Endothelial cell of umbilical vein (primary cell): ENCODE measurements at regions not wholly inside any gene's neighbourhood (a gene's known extent, or its start where the extent isn't known, plus 50 kb on each side); places are given as distances from the start of the nearest gene placed in this dataset.
"Not testable (repeated sequence)": the region's sequence is repeated elsewhere in the genome, so short reads cannot be mapped to it uniquely, and the experiment has no call there.

Source experiments
- BruUV-seq: library from RNA; stranded (reverse); fragments of 400-500 nt; replicated peaks from 2 replicates; lab custom pipeline; 2021; lab: Mats Ljungman, UMichigan
- CTCF ChIA-PET: fragments of 300-600, 350-600 bp; sonication (Branson Sonifier 250); formaldehyde crosslinking; loops from one replicate; lab custom pipeline; 2021; ENCODE audit warnings: antibody characterized with exemption, inconsistent platforms; lab: Charles Lee
- POLR2A ChIA-PET: fragments of 300-600, 350-600 bp; sonication (Branson Sonifier 250); formaldehyde crosslinking; loops from one replicate; lab custom pipeline; 2021; ENCODE audit warnings: antibody characterized with exemption, inconsistent platforms; lab: Charles Lee
- DNase-seq: peaks from one replicate; pipeline ENCODE4 v3.0.0-alpha.2; 2011; ENCODE audit warnings: low read depth, low spot score
- FAIRE-seq: peaks from 2 replicates; lab custom pipeline; 2011; peaks lifted over from hg19 to GRCh38; lab: Jason Lieb, UNC
- H2AFZ ChIP-seq: 2 replicates; pipeline ENCODE4 v1.6.0; 2012; ENCODE audit warnings: low read depth, low read length, control low read depth, inconsistent platforms
- H3K27ac ChIP-seq: 2 replicates; pipeline ENCODE4 v1.5.1; 2011; ENCODE audit warnings: low read depth, mild to moderate bottlenecking, control low read depth, low read length, moderate library complexity; ENCODE audit not compliant: insufficient read depth
- H3K27me3 ChIP-seq, 2 experiments: 2 replicates each; pipeline versions ENCODE4 v1.6.0 to v1.6.1; 2011; ENCODE audit warnings: low read length in 2 of 2, mixed read lengths in 1 of 2; ENCODE audit not compliant: control insufficient read depth in 2 of 2, insufficient read depth in 2 of 2
- H3K36me3 ChIP-seq, 2 experiments: 2 replicates in 1 of 2; 3 replicates in 1 of 2; pipeline ENCODE4 v1.5.1; 2011; ENCODE audit warnings: low read length in 2 of 2, mild to moderate bottlenecking in 1 of 2, moderate library complexity in 1 of 2; ENCODE audit not compliant: control insufficient read depth in 2 of 2, insufficient read depth in 2 of 2; ENCODE audit errors: extremely low read depth in 1 of 2
- H3K4me1 ChIP-seq: 3 replicates; pipeline ENCODE4 v1.5.1; 2011; ENCODE audit warnings: mild to moderate bottlenecking, low read length; ENCODE audit not compliant: control insufficient read depth, insufficient read depth; ENCODE audit errors: extremely low read depth
- H3K4me2 ChIP-seq: 2 replicates; pipeline ENCODE4 v1.6.1; 2011; ENCODE audit warnings: low read length, control low read depth, mixed read lengths; ENCODE audit not compliant: insufficient read depth
- H3K4me3 ChIP-seq, 3 experiments: fragments of 200-600 bp in 1 of 3; sonication (generic), shearing (Covaris generic) in 1 of 3; replicated peaks in 1 of 3; 2 replicates each; pipeline ENCODE4 v1.5.1; 2011 to 2016; ENCODE audit warnings: control low read depth in 3 of 3, low read length in 3 of 3, mild to moderate bottlenecking in 2 of 3, inconsistent platforms in 1 of 3, low read depth in 1 of 3, moderate library complexity in 1 of 3; ENCODE audit not compliant: insufficient read depth in 1 of 3
- H3K79me2 ChIP-seq: 2 replicates; pipeline ENCODE4 v1.6.0; 2012; ENCODE audit warnings: low read length, inconsistent platforms; ENCODE audit not compliant: control insufficient read depth, insufficient read depth
- H3K9ac ChIP-seq: replicated peaks from 2 replicates; pipeline ENCODE3; 2011; ENCODE audit warnings: low read length, control low read depth; ENCODE audit not compliant: insufficient read depth; ENCODE audit errors: extremely low read depth
- H3K9me1 ChIP-seq: replicated peaks from 3 replicates; pipeline ENCODE4 v1.6.0; 2011; ENCODE audit warnings: mild to moderate bottlenecking, low read length; ENCODE audit not compliant: control insufficient read depth, insufficient read depth; ENCODE audit errors: extremely low read depth
- H3K9me3 ChIP-seq: replicated peaks from 2 replicates; pipeline ENCODE4 v1.5.1; 2012; ENCODE audit warnings: low read length, inconsistent platforms; ENCODE audit not compliant: control insufficient read depth, insufficient read depth
- H4K20me1 ChIP-seq: replicated peaks from 2 replicates; pipeline ENCODE3; 2011; ENCODE audit warnings: mild to moderate bottlenecking, low read length; ENCODE audit not compliant: control insufficient read depth, insufficient read depth; ENCODE audit errors: extremely low read depth
- dilution Hi-C: fragments of 300-500 bp; cut with MboI; formaldehyde crosslinking; loops from one replicate; pipeline ENCODE4 v1.15.0; 2019; ENCODE audit warnings: low sequenced_read_pairs; ENCODE audit not compliant: extremely low pct_ligation_motif_present
- intact Hi-C: fragments of 100-400 bp; cut with micrococcal nuclease; formaldehyde crosslinking; loops from one replicate; pipeline ENCODE4 v1.10.0; 2022

DNA sequence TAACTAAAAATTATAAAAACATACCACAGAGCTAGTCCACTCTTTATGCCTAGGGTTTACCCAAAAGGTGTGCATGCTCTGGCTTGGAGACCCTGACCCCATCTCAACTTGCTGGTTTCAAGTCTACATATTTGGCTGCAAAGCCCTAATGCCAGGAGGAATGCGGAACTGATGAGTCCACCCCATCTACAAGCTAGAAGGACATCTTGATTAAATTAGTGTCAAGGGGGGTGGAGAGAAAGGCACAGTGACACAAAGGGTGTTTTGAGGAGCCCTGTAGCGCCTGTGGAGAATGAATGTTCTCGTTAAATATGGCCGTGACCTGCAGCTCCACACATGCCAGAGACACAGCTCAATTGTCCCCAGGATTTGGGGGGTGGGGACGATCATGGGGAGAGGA is 104.1 kb upstream of the IKBKE start:
- BruUV-seq, H3K27me3 ChIP-seq, intact Hi-C loops, H3K9me3 ChIP-seq, dilution Hi-C loops, H3K36me3 ChIP-seq, H3K79me2 ChIP-seq, H2AFZ ChIP-seq, H3K9ac ChIP-seq, CTCF ChIA-PET, H3K4me1 ChIP-seq, FAIRE-seq, H3K4me3 ChIP-seq, H4K20me1 ChIP-seq, H3K9me1 ChIP-seq, H3K4me2 ChIP-seq, POLR2A ChIA-PET, H3K27ac ChIP-seq, DNase-seq: not testable (repeated sequence)

DNA sequence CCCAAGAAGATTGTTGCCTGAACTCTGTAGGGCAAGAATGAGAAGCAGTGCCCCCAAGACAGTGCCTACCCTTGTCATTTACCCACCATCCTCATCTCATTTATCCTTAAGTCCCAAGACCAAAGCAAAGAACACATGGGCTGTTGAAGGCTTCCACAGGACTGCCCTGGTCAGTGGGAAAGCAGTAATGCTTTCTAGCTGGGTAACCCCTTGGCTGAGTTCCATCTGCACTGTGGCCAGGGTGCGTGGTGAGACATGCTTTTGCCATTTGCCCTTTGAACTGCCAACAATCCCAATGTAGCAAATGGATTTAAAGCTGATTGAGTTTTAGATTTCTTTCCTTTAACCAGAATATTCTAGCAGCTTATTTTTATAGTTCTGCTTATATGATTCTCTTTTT is 103.5 kb upstream of the IKBKE start:
- CTCF ChIA-PET, H3K27ac ChIP-seq: not testable (repeated sequence)

DNA sequence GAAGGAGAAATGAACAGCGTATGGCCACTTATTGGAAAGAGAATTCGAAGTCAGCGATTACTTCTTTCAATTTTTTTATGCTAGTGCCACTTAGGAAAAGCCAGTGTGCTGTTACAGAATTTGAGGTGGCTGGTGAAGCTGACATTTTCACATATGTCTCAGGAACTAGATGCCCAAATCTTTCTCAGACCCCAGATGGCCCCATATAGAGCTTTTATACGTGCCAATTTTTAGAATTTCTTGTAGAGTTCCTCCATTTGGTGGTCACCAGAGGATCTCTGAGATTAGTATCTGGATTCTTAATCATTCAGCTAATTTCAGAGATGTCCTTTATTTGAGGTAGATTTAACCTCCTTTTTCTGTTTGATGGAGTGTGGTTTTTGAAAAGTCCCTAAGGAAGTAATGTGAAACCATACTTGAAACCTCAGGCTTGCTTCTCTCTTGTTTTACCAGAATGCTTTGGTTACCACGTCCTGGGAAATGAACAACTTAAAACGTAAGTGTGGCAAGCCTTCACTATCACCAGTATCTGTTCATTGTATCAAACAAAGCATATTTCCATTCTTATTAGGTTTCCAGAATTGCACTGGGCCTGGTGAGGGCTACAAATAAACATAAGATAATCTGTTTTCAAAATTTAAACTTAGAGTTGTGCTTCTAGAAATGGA is 102.2 kb upstream of the IKBKE start:
- CTCF ChIA-PET, POLR2A ChIA-PET, H3K9me3 ChIP-seq, BruUV-seq, H3K9ac ChIP-seq, H4K20me1 ChIP-seq, H3K79me2 ChIP-seq, dilution Hi-C loops, FAIRE-seq, H3K4me1 ChIP-seq, H3K9me1 ChIP-seq, H3K4me2 ChIP-seq, H2AFZ ChIP-seq, DNase-seq, H3K4me3 ChIP-seq, H3K36me3 ChIP-seq, intact Hi-C loops, H3K27ac ChIP-seq, H3K27me3 ChIP-seq: not testable (repeated sequence)

More for the DNA sequence above, 103.5 kb upstream of the IKBKE start:
- H3K79me2 ChIP-seq, dilution Hi-C loops, intact Hi-C loops, H3K9me3 ChIP-seq, H3K4me1 ChIP-seq, H3K4me3 ChIP-seq, BruUV-seq, DNase-seq, H3K4me2 ChIP-seq, H3K36me3 ChIP-seq, H4K20me1 ChIP-seq, H3K9me1 ChIP-seq, POLR2A ChIA-PET, H3K9ac ChIP-seq, H2AFZ ChIP-seq, H3K27me3 ChIP-seq, FAIRE-seq: not testable (repeated sequence)

DNA sequence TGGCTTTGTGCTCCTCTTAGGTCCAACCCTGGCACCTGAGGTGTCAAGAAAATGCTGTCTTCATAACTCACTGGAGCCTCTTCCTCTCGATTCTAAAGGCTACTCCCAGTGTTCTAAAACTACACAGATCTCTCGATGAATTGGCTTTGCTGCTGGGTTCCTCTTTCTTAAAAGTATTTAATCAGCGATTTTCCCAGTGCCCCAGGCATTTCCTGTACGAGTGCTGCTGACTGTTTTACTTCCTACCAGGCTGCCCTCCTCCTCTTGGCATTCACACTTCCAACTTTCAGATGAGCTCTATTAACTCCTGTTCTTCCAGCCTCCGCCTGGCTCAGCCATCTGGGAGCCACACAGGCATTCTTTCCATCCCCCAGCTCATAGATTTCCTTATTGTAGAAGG is 95.6 kb upstream of the IKBKE start:
- H3K9me1 ChIP-seq, H3K4me2 ChIP-seq, H3K79me2 ChIP-seq, H2AFZ ChIP-seq, H4K20me1 ChIP-seq, CTCF ChIA-PET, H3K27ac ChIP-seq, POLR2A ChIA-PET, H3K4me1 ChIP-seq, H3K27me3 ChIP-seq, H3K9ac ChIP-seq, H3K36me3 ChIP-seq, DNase-seq, intact Hi-C loops, dilution Hi-C loops, FAIRE-seq, H3K9me3 ChIP-seq, BruUV-seq, H3K4me3 ChIP-seq: not testable (repeated sequence)
